A673 (cell line): ENCODE measurements at regions not wholly inside any gene's neighbourhood (a gene's known extent, or its start where the extent isn't known, plus 50 kb on each side); places are given as distances from the start of the nearest gene placed in this dataset.

Experiments used
- EZH2 ChIP-seq: fragments of 200-600 bp; sonication (generic); IDR thresholded peaks from 2 replicates; pipeline ENCODE4 v1.6.1; 2017; ENCODE audit warnings: borderline replicate concordance, low read depth, mild to moderate bottlenecking, mixed read lengths, antibody characterized with exemption, low read length; ENCODE audit not compliant: poor library complexity, severe bottlenecking
- TF ChIP-seq, protein P1 (sequence below): fragments of 300-800, 200-600 bp; sonication (generic); conservative IDR thresholded peaks from 2 replicates; pipeline ENCODE4 v1.5.1; 2017; ENCODE audit warnings: low read depth, mild to moderate bottlenecking, antibody characterized with exemption, low read length, moderate library complexity, mixed read lengths

DNA sequence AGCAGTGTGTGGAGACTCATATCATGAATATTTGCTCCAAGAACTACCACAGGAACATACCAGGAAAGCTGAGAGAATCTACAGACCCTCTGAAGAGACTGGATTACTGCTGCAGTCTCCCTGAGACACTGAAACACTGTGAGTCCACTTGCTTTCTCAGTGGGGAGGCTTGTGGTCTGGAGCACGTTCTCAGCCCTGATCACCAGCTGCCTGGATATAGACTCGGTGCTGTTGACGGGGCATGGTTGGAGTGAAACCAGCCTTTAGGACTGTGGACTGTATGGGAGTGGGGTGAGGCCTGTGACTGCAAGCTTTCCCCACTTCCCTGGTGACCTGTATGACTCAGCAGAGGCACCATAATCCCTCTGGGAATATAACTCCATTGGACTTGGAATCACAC lies 525.8 kb upstream of the FBXO33 start:
- TF ChIP-seq, protein P1, sequence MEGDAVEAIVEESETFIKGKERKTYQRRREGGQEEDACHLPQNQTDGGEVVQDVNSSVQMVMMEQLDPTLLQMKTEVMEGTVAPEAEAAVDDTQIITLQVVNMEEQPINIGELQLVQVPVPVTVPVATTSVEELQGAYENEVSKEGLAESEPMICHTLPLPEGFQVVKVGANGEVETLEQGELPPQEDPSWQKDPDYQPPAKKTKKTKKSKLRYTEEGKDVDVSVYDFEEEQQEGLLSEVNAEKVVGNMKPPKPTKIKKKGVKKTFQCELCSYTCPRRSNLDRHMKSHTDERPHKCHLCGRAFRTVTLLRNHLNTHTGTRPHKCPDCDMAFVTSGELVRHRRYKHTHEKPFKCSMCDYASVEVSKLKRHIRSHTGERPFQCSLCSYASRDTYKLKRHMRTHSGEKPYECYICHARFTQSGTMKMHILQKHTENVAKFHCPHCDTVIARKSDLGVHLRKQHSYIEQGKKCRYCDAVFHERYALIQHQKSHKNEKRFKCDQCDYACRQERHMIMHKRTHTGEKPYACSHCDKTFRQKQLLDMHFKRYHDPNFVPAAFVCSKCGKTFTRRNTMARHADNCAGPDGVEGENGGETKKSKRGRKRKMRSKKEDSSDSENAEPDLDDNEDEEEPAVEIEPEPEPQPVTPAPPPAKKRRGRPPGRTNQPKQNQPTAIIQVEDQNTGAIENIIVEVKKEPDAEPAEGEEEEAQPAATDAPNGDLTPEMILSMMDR = no peak
- no peak for TF ChIP-seq EZH2
